Right lobe of liver (tissue), 6 donors: ENCODE measurements at regions not wholly inside any gene's neighbourhood (a gene's known extent, or its start where the extent isn't known, plus 50 kb on each side); places are given as distances from the start of the nearest gene placed in this dataset.
"Not testable (repeated sequence)": the region's sequence is repeated elsewhere in the genome, so short reads cannot be mapped to it uniquely, and the experiment has no call there.

ENCODE experiments used
- ATAC-seq, 4 donors: fragments of 200-7000 bp; cut with Tn5 transposase; one replicate each; pipeline ENCODE4 v1.9.1; 2020; ENCODE audit warnings: mild to moderate bottlenecking in 4 of 4, moderate library complexity in 4 of 4
- DNase-seq, 3 donors: peaks; one replicate each; pipeline ENCODE4 v3.0.0-alpha.2; 2020
- H3K27ac ChIP-seq, 3 donors: fragments of 200-600 bp; one replicate each; pipeline ENCODE4 v1.8.0; 2022
- H3K27me3 ChIP-seq, 2 donors: fragments of 200-600 bp; one replicate each; pipeline ENCODE4 v1.8.0; 2022
- H3K36me3 ChIP-seq, 4 donors: fragments of 200-600 bp; sonication (generic) in 1 of 4; one replicate each; pipeline versions ENCODE4 v1.5.1 to v1.8.0; 2017 to 2022; ENCODE audit warnings: control low read depth in 1 of 4
- H3K4me1 ChIP-seq, 4 donors: fragments of 200-600 bp; sonication (generic) in 1 of 4; one replicate each; pipeline versions ENCODE4 v1.5.1 to v1.8.0; 2017 to 2022; ENCODE audit warnings: control low read depth in 1 of 4
- H3K4me3 ChIP-seq, 3 donors: fragments of 200-600 bp; one replicate each; pipeline ENCODE4 v1.8.0; 2022
- H3K9me3 ChIP-seq, 4 donors: fragments of 200-600 bp; sonication (generic) in 1 of 4; one replicate each; pipeline versions ENCODE4 v1.5.1 to v1.8.0; 2017 to 2022; ENCODE audit warnings: control low read depth in 1 of 4
- POLR2A ChIP-seq: fragments of 450-650 bp; IDR thresholded peaks from one replicate; pipeline ENCODE4 v1.6.1; 2017; ENCODE audit warnings: antibody characterized with exemption, mild to moderate bottlenecking
- WGBS: methylation state at CpG from one replicate; pipeline ENCODE4 v1.1.6; 2018; ENCODE audit warnings: low coverage, low lambda C conversion rate; ENCODE audit not compliant: insufficient coverage; ENCODE audit errors: missing lambda C conversion rate; 5-methylcytosine and 5-hydroxymethylcytosine counted together
- intact Hi-C, 2 donors: fragments of 100-400 bp; cut with DNase I; formaldehyde crosslinking; loops; one replicate each; pipeline versions ENCODE4 v1.11.2 to v1.14.1; 2022
- TF ChIP-seq, protein P1 (sequence below), 4 donors: fragments of 200-600 bp in 3 of 4; fragments of 450-650 bp in 1 of 4; IDR thresholded peaks; one replicate each; pipeline versions ENCODE4 v1.5.1 to v1.8.0; 2016 to 2022; ENCODE audit warnings: antibody characterized with exemption in 4 of 4, mild to moderate bottlenecking in 2 of 4
- donor health status: DM: no; HTN: yes; CAD: no.
- donor health status: DM: no; HTN: no; CAD: no.
- donor health status: DM: no; HTN: no; CAD: no.
- donor health status: DM: no; HTN: yes; CAD: no.
- donor health status: DM: no; HTN: yes; CAD: no.

GRCh38 chr1:60694980-60695379 is 387.4 kb upstream of the NFIA start:
- Histone ChIP-seq H3K4me1 (no peaks in the 10 kb centered on the region), H3K27me3 (no peaks in the 10 kb centered on the region), H3K4me3 (no peak overlapping the region), H3K36me3 (no peaks in the 10 kb centered on the region), H3K9me3 (no peaks in the 10 kb centered on the region), H3K27ac (no peak overlapping the region)
- DNase-seq (no peak), ATAC-seq (no peak)
- intact Hi-C loops: no loop called here
- TF ChIP-seq, protein P1, sequence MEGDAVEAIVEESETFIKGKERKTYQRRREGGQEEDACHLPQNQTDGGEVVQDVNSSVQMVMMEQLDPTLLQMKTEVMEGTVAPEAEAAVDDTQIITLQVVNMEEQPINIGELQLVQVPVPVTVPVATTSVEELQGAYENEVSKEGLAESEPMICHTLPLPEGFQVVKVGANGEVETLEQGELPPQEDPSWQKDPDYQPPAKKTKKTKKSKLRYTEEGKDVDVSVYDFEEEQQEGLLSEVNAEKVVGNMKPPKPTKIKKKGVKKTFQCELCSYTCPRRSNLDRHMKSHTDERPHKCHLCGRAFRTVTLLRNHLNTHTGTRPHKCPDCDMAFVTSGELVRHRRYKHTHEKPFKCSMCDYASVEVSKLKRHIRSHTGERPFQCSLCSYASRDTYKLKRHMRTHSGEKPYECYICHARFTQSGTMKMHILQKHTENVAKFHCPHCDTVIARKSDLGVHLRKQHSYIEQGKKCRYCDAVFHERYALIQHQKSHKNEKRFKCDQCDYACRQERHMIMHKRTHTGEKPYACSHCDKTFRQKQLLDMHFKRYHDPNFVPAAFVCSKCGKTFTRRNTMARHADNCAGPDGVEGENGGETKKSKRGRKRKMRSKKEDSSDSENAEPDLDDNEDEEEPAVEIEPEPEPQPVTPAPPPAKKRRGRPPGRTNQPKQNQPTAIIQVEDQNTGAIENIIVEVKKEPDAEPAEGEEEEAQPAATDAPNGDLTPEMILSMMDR (IDR thresholded peaks at IDR 0.05): no peak
- TF ChIP-seq POLR2A: no peak
- 64% methylated on average over 4 of the region's 4 CpGs for WGBS

GRCh38 chr1:60692031-60692430 is 390.3 kb upstream of the NFIA start:
- ATAC-seq: no peak
- intact Hi-C loops: no loop called here
- Histone ChIP-seq H3K4me3 (no peak overlapping the region), H3K27ac (no peak overlapping the region), H3K9me3 (no peaks in the 10 kb centered on the region), H3K4me1 (no peaks in the 10 kb centered on the region), H3K27me3 (no peaks in the 10 kb centered on the region), H3K36me3 (no peaks in the 10 kb centered on the region)
- TF ChIP-seq, protein P1 (IDR thresholded peaks at IDR 0.05): no peak
- no peak for TF ChIP-seq POLR2A
- DNase-seq: no peak

GRCh38 chr1:60688221-60688620 is 394.1 kb upstream of the NFIA start:
- H3K36me3 ChIP-seq, H3K4me1 ChIP-seq, H3K4me3 ChIP-seq, H3K27me3 ChIP-seq, intact Hi-C loops, H3K27ac ChIP-seq, DNase-seq, H3K9me3 ChIP-seq, ATAC-seq: not testable (repeated sequence)
- 23% methylated on average over 2 of the region's 2 CpGs for WGBS

- 80% methylated on average over 2 of the region's 2 CpGs for WGBS
- DNase-seq (no peak), ATAC-seq (no peak)
- TF ChIP-seq, protein P1 (IDR thresholded peaks at IDR 0.05): no peak
- no peak for TF ChIP-seq POLR2A
- no peak overlapping the region for H3K27ac ChIP-seq
- H3K9me3 ChIP-seq: no peaks in the 10 kb centered on the region
- intact Hi-C loops: no loop called here
- no peaks in the 10 kb centered on the region for H3K27me3 ChIP-seq
- no peaks in the 10 kb centered on the region for H3K4me1 ChIP-seq
- H3K4me3 ChIP-seq: no peak overlapping the region
- H3K36me3 ChIP-seq: no peaks in the 10 kb centered on the region
Measured at GRCh38 chr1:60681095-60681860, 401.1 kb upstream of the NFIA start.

DNA sequence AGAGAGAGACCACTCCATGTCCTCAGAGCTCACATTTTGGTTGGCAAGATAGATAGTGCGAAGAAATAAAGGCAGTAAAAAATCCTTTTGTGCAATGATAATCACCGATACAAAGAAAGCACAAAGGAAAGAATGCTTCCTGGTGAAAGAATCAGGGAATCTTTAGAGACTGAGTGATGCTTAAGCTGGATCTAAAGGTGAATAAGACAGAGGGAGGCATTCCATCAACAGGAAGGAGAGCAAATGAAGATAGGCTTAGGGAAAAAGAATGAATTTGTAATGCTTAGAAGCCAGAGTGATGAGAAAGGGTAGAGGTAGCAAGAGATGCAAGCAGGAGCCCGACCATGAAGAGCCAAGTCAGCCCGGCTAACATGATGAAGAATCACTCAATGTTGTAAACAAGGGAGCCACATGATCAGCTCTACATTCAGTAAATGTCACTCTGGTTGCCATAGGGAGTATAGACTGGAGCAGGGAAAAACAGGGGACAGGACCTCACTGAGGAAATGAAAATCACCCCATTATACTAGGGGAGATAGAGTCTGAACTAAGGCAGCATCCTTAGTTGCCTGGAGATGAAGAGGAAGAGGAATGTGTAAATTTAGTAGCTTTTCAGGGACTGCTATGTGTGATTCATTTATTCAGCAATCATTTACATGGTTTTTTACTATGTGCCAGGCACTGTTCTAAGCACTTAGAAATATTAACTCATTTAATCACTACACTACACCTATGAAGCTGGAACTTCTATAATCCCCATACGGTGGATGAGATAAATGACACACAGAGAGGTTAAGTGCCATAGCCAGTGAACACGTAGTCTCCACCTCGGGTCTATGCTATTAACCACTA is 402.6 kb upstream of the NFIA start:
- TF ChIP-seq POLR2A: no peak
- TF ChIP-seq, protein P1 (IDR thresholded peaks at IDR 0.05): no peak
- no peak for ATAC-seq
- DNase-seq: no peak
- no peak overlapping the region for H3K4me3 ChIP-seq
- H3K27ac ChIP-seq: no peak overlapping the region
- 62% methylated on average over 7 of the region's 7 CpGs for WGBS
- H3K9me3 ChIP-seq: no peaks in the 10 kb centered on the region
- intact Hi-C loops: no loop called here
- no peaks in the 10 kb centered on the region for H3K27me3 ChIP-seq
- no peaks in the 10 kb centered on the region for H3K4me1 ChIP-seq
- no peaks in the 10 kb centered on the region for H3K36me3 ChIP-seq
